Hypothalamus (tissue), 51 donors: ENCODE measurements at regions not wholly inside any gene's neighbourhood (a gene's known extent, or its start where the extent isn't known, plus 50 kb on each side); places are given as distances from the start of the nearest gene placed in this dataset.
"Not testable (repeated sequence)": the region's sequence is repeated elsewhere in the genome, so short reads cannot be mapped to it uniquely, and the experiment has no call there.

Source experiments
- DNase-seq, 51 donors: peaks; one replicate each; lab custom pipeline; 2025; lab: John Stamatoyannopoulos, UW

- DNase-seq, result no peak
These were observed 238.4 kb downstream of the ACTR3 start for GRCh38 chr2:114128263-114128662.

- no peak for DNase-seq
These were observed 238.8 kb downstream of the ACTR3 start for GRCh38 chr2:114128725-114129124.

GRCh38 chr2:114132050-114132449 lies 242.2 kb downstream of the ACTR3 start:
- not testable (repeated sequence) for DNase-seq

GRCh38 chr2:114134146-114134545 lies 244.3 kb downstream of the ACTR3 start:
- no peak for DNase-seq

- no peak for DNase-seq
These were observed 249.7 kb downstream of the ACTR3 start for GRCh38 chr2:114139542-114139941.

- no peak for DNase-seq
These were observed 266.6 kb downstream of the ACTR3 start for GRCh38 chr2:114156366-114157056.

- DNase-seq, result no peak
These were observed 267.1 kb downstream of the ACTR3 start for GRCh38 chr2:114157057-114157385.

- DNase-seq, result no peak
These were observed 270.5 kb downstream of the ACTR3 start for GRCh38 chr2:114160263-114160981.

GRCh38 chr2:114161371-114161770 lies 271.5 kb downstream of the ACTR3 start:
- DNase-seq, result no peak

GRCh38 chr2:114167799-114168198 lies 274.6 kb upstream of the DPP10 start:
- no peak for DNase-seq

GRCh38 chr2:114170070-114170469 lies 272.4 kb upstream of the DPP10 start:
- DNase-seq, result peak in 2 of 51 donors; percentile 7 to 12

- no peak for DNase-seq
These were observed 266.9 kb upstream of the DPP10 start for GRCh38 chr2:114175507-114175906.

- DNase-seq, result no peak
These were observed 256.9 kb upstream of the DPP10 start for GRCh38 chr2:114185501-114185900.

- no peak for DNase-seq
These were observed 250.1 kb upstream of the DPP10 start for GRCh38 chr2:114192362-114192761.

GRCh38 chr2:114201781-114202180 lies 240.7 kb upstream of the DPP10 start:
- no peak for DNase-seq

GRCh38 chr2:114203679-114204078 lies 238.8 kb upstream of the DPP10 start:
- no peak for DNase-seq

GRCh38 chr2:114213808-114214207 lies 228.6 kb upstream of the DPP10 start:
- no peak for DNase-seq

- no peak for DNase-seq
These were observed 224.1 kb upstream of the DPP10 start for GRCh38 chr2:114218383-114218782.

GRCh38 chr2:114219456-114219855 lies 223.0 kb upstream of the DPP10 start:
- no peak for DNase-seq

GRCh38 chr2:114222344-114222743 lies 220.1 kb upstream of the DPP10 start:
- DNase-seq, result no peak

- DNase-seq, result no peak
These were observed 210.5 kb upstream of the DPP10 start for GRCh38 chr2:114231921-114232320.

GRCh38 chr2:114237331-114237730 lies 205.1 kb upstream of the DPP10 start:
- DNase-seq, result no peak
